ENCODE measurements at regions not wholly inside any gene's neighbourhood (a gene's known extent, or its start where the extent isn't known, plus 50 kb on each side); places are given as distances from the start of the nearest gene placed in this dataset.

DNA sequence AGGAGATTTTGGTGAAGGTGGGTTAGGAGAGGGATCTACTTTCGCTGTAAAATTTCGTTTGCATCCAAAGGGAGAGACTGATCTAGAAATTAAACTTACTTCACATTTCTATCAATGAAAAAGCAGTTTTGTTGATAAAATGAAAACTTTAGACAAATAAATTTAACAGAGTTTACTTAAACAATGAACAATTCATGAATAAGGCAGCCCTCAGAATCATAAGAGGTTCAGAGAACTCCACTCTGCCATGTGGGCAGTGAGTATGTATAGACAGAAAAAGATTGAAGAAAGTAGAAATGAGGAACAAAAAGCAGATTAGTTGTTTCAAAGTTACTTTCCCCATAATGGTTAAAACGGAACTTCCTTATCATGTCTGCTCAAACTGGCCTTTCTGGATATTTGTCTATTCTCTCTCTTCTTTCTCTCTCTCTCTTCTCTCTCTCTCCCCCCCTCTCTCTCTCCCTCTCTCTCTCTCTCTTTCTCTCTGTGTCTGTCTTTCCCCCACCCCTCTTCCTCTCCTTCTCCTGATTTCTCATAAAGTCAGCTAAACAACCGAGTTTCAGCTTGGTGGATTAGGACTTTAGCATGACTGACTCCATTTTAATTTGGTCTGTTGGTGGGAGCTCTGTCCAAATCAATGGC, 248.9 kb downstream of the TJP1 start:
- H3K4me3 ChIP-seq (ENCODE audit: low read depth, low read length) = no peak overlapping the region
- H3K27ac ChIP-seq (ENCODE audit: insufficient read depth, low read length, poor library complexity, severe bottlenecking) = no peak overlapping the region
- Mint-ChIP-seq H3K36me3 (no peaks in the 10 kb centered on the region), H3K27me3 (peaks cover 46% of the 10 kb centered on the region), H3K4me1 (peaks cover 0 to 8% (median 2%) of the 10 kb centered on the region in 4 donors), H3K27ac (no peak overlapping the region), H3K4me3 (no peak overlapping the region), H3K9me3 (peaks cover 0 to 7% (median 0%) of the 10 kb centered on the region in 7 donors)
- no peaks in the 10 kb centered on the region for H3K36me3 ChIP-seq (ENCODE audit: control insufficient read depth, insufficient read depth, low read length)
- H3K27me3 ChIP-seq (ENCODE audit: control insufficient read depth, insufficient read depth, low read length) = peaks cover 18% of the 10 kb centered on the region
- H3K4me1 ChIP-seq (ENCODE audit: control insufficient read depth, insufficient read depth, low read length, poor library complexity, severe bottlenecking) = no peaks in the 10 kb centered on the region
- H3K9me3 ChIP-seq (ENCODE audit: control insufficient read depth in 2 of 2, low read length in 2 of 2) = no peaks in the 10 kb centered on the region
- no peak for ATAC-seq (ENCODE audit: low read depth in 2 of 2)
- no peak for DNase-seq

DNA sequence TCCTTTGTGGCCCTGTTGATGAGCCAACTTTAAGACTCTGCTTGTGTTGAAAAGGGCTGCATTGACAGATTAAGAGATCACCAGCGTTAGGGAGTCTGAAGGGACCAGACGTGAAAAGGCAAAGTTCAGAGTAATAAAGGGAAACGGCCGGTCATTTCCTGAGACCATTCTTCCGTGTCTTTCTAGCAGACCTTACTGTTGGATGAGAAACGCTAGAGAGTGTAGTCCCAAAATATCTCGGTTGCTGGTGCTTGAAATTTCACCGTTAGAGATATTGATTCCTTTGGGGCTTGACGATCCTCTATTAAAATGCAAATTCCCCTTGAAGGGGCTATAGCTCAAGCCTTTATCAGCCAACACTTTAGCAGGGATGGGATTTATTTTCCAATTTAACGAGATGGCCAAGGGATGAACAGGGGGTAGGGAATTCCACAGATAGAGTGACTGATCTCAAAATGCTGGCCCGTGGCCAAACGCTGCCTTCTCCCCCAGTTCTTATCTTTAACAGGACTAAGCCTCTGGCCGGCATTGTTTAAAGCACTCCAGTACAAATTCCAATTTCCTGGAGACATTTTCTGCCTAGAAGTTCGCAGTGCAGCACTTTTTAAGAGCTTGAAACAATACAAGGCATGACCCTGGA, 250.4 kb downstream of the TJP1 start:
- Histone ChIP-seq H3K4me1 (ENCODE audit: control insufficient read depth, insufficient read depth, low read length, poor library complexity, severe bottlenecking) (no peaks in the 10 kb centered on the region), H3K9me3 (ENCODE audit: control insufficient read depth in 2 of 2, low read length in 2 of 2) (no peaks in the 10 kb centered on the region), H3K36me3 (ENCODE audit: control insufficient read depth, insufficient read depth, low read length) (no peaks in the 10 kb centered on the region), H3K27me3 (ENCODE audit: control insufficient read depth, insufficient read depth, low read length) (peaks cover 23% of the 10 kb centered on the region), H3K27ac (ENCODE audit: insufficient read depth, low read length, poor library complexity, severe bottlenecking) (no peak overlapping the region), H3K4me3 (ENCODE audit: low read depth, low read length) (no peak overlapping the region)
- Mint-ChIP-seq H3K4me1 (peaks cover 0 to 8% (median 2%) of the 10 kb centered on the region in 4 donors), H3K9me3 (peaks cover 0 to 7% (median 0%) of the 10 kb centered on the region in 7 donors), H3K4me3 (peak overlapping the region in 1 of 4 donors; percentile 39), H3K27ac (peak overlapping the region in 1 of 3 donors; percentile 14), H3K36me3 (no peaks in the 10 kb centered on the region), H3K27me3 (peaks cover 60% of the 10 kb centered on the region)
- ATAC-seq (ENCODE audit: low read depth in 2 of 2) (no peak), DNase-seq (no peak)

- Histone ChIP-seq H3K27me3 (ENCODE audit: control insufficient read depth, insufficient read depth, low read length) (peaks cover 23% of the 10 kb centered on the region), H3K36me3 (ENCODE audit: control insufficient read depth, insufficient read depth, low read length) (no peaks in the 10 kb centered on the region), H3K27ac (ENCODE audit: insufficient read depth, low read length, poor library complexity, severe bottlenecking) (no peak overlapping the region), H3K4me1 (ENCODE audit: control insufficient read depth, insufficient read depth, low read length, poor library complexity, severe bottlenecking) (no peaks in the 10 kb centered on the region), H3K9me3 (ENCODE audit: control insufficient read depth in 2 of 2, low read length in 2 of 2) (no peaks in the 10 kb centered on the region), H3K4me3 (ENCODE audit: low read depth, low read length) (no peak overlapping the region)
- H3K4me1 Mint-ChIP-seq = peaks cover 0 to 8% (median 2%) of the 10 kb centered on the region in 4 donors
- DNase-seq (no peak), ATAC-seq (ENCODE audit: low read depth in 2 of 2) (no peak)
- H3K9me3 Mint-ChIP-seq = peaks cover 0 to 7% (median 0%) of the 10 kb centered on the region in 7 donors
- H3K27me3 Mint-ChIP-seq = peaks cover 61% of the 10 kb centered on the region
- no peaks in the 10 kb centered on the region for H3K36me3 Mint-ChIP-seq
- H3K4me3 Mint-ChIP-seq = peak overlapping the region in 1 of 4 donors; percentile 39
- H3K27ac Mint-ChIP-seq = no peak overlapping the region
These were observed 251.1 kb downstream of the TJP1 start for GRCh38 chr15:29570948-29571791.

DNA sequence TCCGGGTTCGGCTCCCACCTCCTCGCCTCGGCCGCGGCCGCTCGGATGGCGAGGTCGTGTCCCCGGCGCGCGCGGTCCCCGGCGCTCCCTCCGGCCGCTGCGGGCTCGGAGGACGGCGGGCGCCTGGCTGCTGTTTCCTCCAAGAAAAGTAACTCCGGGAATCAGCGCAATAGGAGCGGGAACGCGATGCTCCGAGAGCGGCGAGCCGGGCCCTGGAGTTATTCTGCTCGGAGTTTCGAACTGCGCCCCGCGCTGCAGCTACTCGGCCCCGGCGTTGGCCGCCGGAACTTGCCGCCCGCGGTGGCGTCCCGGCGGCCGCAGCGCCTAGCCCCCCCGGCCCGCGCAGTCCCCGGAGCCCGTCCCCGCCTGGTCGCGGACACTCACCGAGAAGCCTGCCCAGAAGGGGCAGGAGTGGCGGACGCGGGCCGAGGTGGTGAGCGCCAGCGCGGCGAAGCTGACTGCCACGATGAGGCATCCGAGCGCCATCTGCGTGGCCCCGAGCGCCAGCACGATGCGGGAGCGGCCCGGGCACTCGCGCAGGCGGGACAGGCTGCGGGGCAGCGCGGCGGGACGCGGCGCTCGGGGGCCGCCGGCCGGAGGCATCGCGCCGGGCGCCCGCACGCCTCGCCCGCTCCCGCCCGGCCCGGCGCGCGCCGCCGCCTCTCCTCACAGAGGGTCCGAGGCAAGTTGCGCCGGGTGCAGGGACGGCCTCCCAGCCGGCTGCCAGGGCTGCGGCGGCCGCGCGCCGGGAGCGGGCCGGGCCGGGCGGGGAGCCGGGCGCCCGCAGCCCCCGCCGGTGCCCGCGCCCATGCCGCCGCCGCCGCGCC, 251.9 kb downstream of the TJP1 start:
- H3K27ac Mint-ChIP-seq = no peak overlapping the region
- no peaks in the 10 kb centered on the region for H3K36me3 Mint-ChIP-seq
- DNase-seq = no peak
- H3K4me1 Mint-ChIP-seq = peaks cover 0 to 8% (median 2%) of the 10 kb centered on the region in 4 donors
- peaks cover 0 to 7% (median 1%) of the 10 kb centered on the region in 7 donors for H3K9me3 Mint-ChIP-seq
- H3K27me3 Mint-ChIP-seq = peaks cover 65% of the 10 kb centered on the region
- no peak overlapping the region for H3K4me3 Mint-ChIP-seq
- no peak for ATAC-seq (ENCODE audit: low read depth in 2 of 2)
- Histone ChIP-seq H3K36me3 (ENCODE audit: control insufficient read depth, insufficient read depth, low read length) (no peaks in the 10 kb centered on the region), H3K4me3 (ENCODE audit: low read depth, low read length) (no peak overlapping the region), H3K27me3 (ENCODE audit: control insufficient read depth, insufficient read depth, low read length) (peaks cover 23% of the 10 kb centered on the region), H3K9me3 (ENCODE audit: control insufficient read depth in 2 of 2, low read length in 2 of 2) (no peaks in the 10 kb centered on the region), H3K4me1 (ENCODE audit: control insufficient read depth, insufficient read depth, low read length, poor library complexity, severe bottlenecking) (no peaks in the 10 kb centered on the region), H3K27ac (ENCODE audit: insufficient read depth, low read length, poor library complexity, severe bottlenecking) (no peak overlapping the region)

DNA sequence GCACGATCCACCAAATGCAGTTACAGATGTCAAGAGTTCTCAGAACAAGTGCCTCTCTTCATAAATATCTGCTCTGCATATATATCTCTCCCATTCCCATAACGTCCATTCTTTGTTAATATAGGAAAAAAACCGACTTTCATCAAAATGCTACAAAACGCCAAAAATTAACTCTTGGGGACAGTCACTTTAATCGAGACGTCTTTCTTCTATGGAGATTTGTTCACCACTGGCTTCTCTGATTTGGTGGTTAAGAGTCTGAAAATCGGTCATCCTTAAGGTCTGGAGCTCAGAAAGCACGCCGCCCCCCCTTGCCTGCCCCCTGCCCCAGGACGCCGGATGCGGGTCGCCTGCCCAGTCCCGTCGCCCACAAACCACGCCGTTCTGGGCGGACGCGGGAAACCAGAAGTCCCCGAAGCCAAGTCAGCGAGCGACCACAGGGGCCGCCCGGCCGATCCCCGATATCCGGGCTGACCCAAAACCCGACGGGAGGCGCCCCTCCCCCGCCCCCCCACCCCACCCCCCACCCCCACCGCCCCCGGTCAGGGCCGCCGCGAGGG, 252.7 kb downstream of the TJP1 start:
- DNase-seq (no peak), ATAC-seq (ENCODE audit: low read depth in 2 of 2) (no peak)
- Histone ChIP-seq H3K27me3 (ENCODE audit: control insufficient read depth, insufficient read depth, low read length) (peaks cover 23% of the 10 kb centered on the region), H3K9me3 (ENCODE audit: control insufficient read depth in 2 of 2, low read length in 2 of 2) (no peaks in the 10 kb centered on the region), H3K4me3 (ENCODE audit: low read depth, low read length) (no peak overlapping the region), H3K4me1 (ENCODE audit: control insufficient read depth, insufficient read depth, low read length, poor library complexity, severe bottlenecking) (no peaks in the 10 kb centered on the region), H3K27ac (ENCODE audit: insufficient read depth, low read length, poor library complexity, severe bottlenecking) (no peak overlapping the region), H3K36me3 (ENCODE audit: control insufficient read depth, insufficient read depth, low read length) (no peaks in the 10 kb centered on the region)
- Mint-ChIP-seq H3K9me3 (peaks cover 0 to 7% (median 1%) of the 10 kb centered on the region in 7 donors), H3K4me1 (peaks cover 0 to 8% (median 2%) of the 10 kb centered on the region in 4 donors), H3K27ac (no peak overlapping the region), H3K36me3 (no peaks in the 10 kb centered on the region), H3K27me3 (peaks cover 64% of the 10 kb centered on the region), H3K4me3 (peak overlapping the region in 1 of 4 donors; percentile 16)

DNA sequence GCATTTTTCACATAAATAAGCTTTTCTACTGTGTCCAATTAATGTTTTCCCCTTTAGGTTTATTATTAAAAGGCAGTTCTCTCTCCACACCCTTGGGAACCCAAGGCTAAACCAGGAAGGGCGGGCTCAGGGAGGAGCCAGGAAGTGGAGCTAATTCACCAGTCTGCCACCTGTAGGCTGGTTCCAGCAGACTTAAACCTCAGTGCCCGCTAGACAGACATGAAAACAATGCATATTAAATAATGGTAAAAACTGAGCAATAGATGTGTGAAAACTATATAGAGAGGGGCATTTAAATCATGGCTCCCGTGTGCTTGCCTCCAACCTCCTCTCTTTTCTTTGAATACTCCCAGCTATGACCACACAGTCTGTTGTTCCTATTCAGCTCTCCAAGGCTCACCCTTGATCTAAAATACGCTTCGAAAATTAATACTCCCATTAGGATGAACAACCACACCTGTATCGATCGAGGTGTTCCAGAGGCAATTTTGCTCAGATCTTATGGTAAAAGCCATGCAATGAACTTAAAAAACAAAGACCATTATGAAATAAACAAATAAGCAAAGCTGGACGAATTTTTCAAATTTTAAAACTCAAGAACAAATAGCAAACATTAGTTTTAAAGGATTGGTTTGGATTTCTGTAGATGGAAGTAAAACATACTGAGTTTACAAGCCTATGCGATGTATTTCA, 253.3 kb downstream of the TJP1 start:
- Histone ChIP-seq H3K9me3 (ENCODE audit: control insufficient read depth in 2 of 2, low read length in 2 of 2) (no peaks in the 10 kb centered on the region), H3K27ac (ENCODE audit: insufficient read depth, low read length, poor library complexity, severe bottlenecking) (no peak overlapping the region), H3K4me3 (ENCODE audit: low read depth, low read length) (no peak overlapping the region), H3K27me3 (ENCODE audit: control insufficient read depth, insufficient read depth, low read length) (peaks cover 23% of the 10 kb centered on the region), H3K4me1 (ENCODE audit: control insufficient read depth, insufficient read depth, low read length, poor library complexity, severe bottlenecking) (no peaks in the 10 kb centered on the region), H3K36me3 (ENCODE audit: control insufficient read depth, insufficient read depth, low read length) (no peaks in the 10 kb centered on the region)
- DNase-seq (peak in 1 of 3 donors; percentile 7), ATAC-seq (ENCODE audit: low read depth in 2 of 2) (no peak)
- Mint-ChIP-seq H3K4me3 (no peak overlapping the region), H3K27me3 (peaks cover 58% of the 10 kb centered on the region), H3K36me3 (no peaks in the 10 kb centered on the region), H3K27ac (no peak overlapping the region), H3K9me3 (peaks cover 0 to 7% (median 1%) of the 10 kb centered on the region in 7 donors), H3K4me1 (peaks cover 0 to 8% (median 2%) of the 10 kb centered on the region in 4 donors)
